GM23248 (cell line): ENCODE measurements at regions not wholly inside any gene's neighbourhood (a gene's known extent, or its start where the extent isn't known, plus 50 kb on each side); places are given as distances from the start of the nearest gene placed in this dataset.
"Not testable (repeated sequence)": the region's sequence is repeated elsewhere in the genome, so short reads cannot be mapped to it uniquely, and the experiment has no call there.

Source experiments
- DNase-seq: peaks from one replicate; pipeline ENCODE4 v3.0.0-alpha.2; 2015
- H2AFZ ChIP-seq: fragments of 200-600 bp; sonication (generic); 2 replicates; pipeline ENCODE4 v1.6.1; 2016; ENCODE audit warnings: antibody characterized with exemption
- H3F3A ChIP-seq: fragments of 200-600 bp; sonication (generic); 2 replicates; pipeline ENCODE4 v1.6.1; 2016; ENCODE audit warnings: mild to moderate bottlenecking, antibody characterized with exemption, mixed run types; ENCODE audit not compliant: insufficient read depth
- H3K27ac ChIP-seq: fragments of 200-600 bp; sonication (generic); 2 replicates; pipeline ENCODE4 v1.5.1; 2016; ENCODE audit warnings: mild to moderate bottlenecking
- H3K27me3 ChIP-seq: fragments of 200-600 bp; sonication (generic); replicated peaks from 2 replicates; pipeline ENCODE4 v1.6.1; 2016; ENCODE audit warnings: mild to moderate bottlenecking; ENCODE audit not compliant: insufficient read depth
- H3K36me3 ChIP-seq: fragments of 200-600 bp; sonication (generic); 2 replicates; pipeline ENCODE4 v1.6.1; 2016; ENCODE audit warnings: low read depth, mild to moderate bottlenecking
- H3K4me1 ChIP-seq: fragments of 200-600 bp; sonication (generic); 2 replicates; pipeline ENCODE4 v1.6.1; 2016; ENCODE audit warnings: mild to moderate bottlenecking; ENCODE audit not compliant: insufficient read depth
- H3K4me2 ChIP-seq: fragments of 200-600 bp; sonication (generic); one replicate; pipeline ENCODE4 v1.6.1; 2016; ENCODE audit warnings: mild to moderate bottlenecking; ENCODE audit not compliant: unreplicated experiment
- H3K4me3 ChIP-seq: fragments of 200-600 bp; sonication (generic); 2 replicates; pipeline ENCODE4 v1.5.1; 2016; ENCODE audit warnings: mild to moderate bottlenecking
- H3K79me2 ChIP-seq: fragments of 200-600 bp; sonication (generic); 2 replicates; pipeline ENCODE4 v1.6.1; 2016; ENCODE audit warnings: mild to moderate bottlenecking; ENCODE audit not compliant: insufficient read depth
- H3K9ac ChIP-seq: fragments of 200-600 bp; sonication (generic); 2 replicates; pipeline ENCODE4 v1.6.1; 2016; ENCODE audit warnings: mild to moderate bottlenecking
- H3K9me2 ChIP-seq: fragments of 200-600 bp; sonication (generic); 2 replicates; pipeline ENCODE4 v1.6.1; 2016; ENCODE audit warnings: mixed run types, mild to moderate bottlenecking, moderate library complexity; ENCODE audit not compliant: insufficient read depth
- H3K9me3 ChIP-seq: fragments of 200-600 bp; sonication (generic); one replicate; pipeline ENCODE4 v1.6.1; 2017; ENCODE audit warnings: low read depth
- H4K20me1 ChIP-seq: fragments of 200-600 bp; sonication (generic); 2 replicates; pipeline ENCODE4 v1.6.0; 2016; ENCODE audit not compliant: insufficient read depth
- EZH2 ChIP-seq: fragments of 200-600 bp; sonication (generic); IDR thresholded peaks from 2 replicates; pipeline ENCODE4 v1.6.1; 2018; ENCODE audit warnings: antibody characterized with exemption, mild to moderate bottlenecking; ENCODE audit not compliant: insufficient read depth, poor library complexity, severe bottlenecking
- EZH2phosphoT487 ChIP-seq: fragments of 200-600 bp; sonication (generic); IDR thresholded peaks from 2 replicates; pipeline ENCODE4 v1.6.1; 2018; ENCODE audit warnings: antibody characterized with exemption, moderate library complexity, mild to moderate bottlenecking, low read depth; ENCODE audit not compliant: insufficient read depth
- WGBS, 2 experiments: methylation state at CpG; one replicate each; pipeline ENCODE4 v1.1.6; 2015 to 2017; ENCODE audit warnings: low lambda C conversion rate in 2 of 2, low coverage in 1 of 2; ENCODE audit errors: missing lambda C conversion rate in 2 of 2; 5-methylcytosine and 5-hydroxymethylcytosine counted together
- in situ Hi-C: fragments of 300-500 bp; cut with MboI; formaldehyde crosslinking; loops from 2 replicates; pipeline ENCODE4 v1.15.0; 2020

- H3K9me3 ChIP-seq = no peaks in the 10 kb centered on the region
- H3K9me2 ChIP-seq = no peaks in the 10 kb centered on the region
- H4K20me1 ChIP-seq = no peaks in the 10 kb centered on the region
- no peak overlapping the region for H3K4me2 ChIP-seq
- no peaks in the 10 kb centered on the region for H3K4me1 ChIP-seq
- no peaks in the 10 kb centered on the region for H3K36me3 ChIP-seq
- WGBS, 2 experiments = 35 to 36% methylated on average over 8 of the region's 8 CpGs
- TF ChIP-seq EZH2 (no peak), EZH2phosphoT487 (no peak)
- H3K4me3 ChIP-seq = no peak overlapping the region
- in situ Hi-C loops = no loop called here
- H2AFZ ChIP-seq = no peak overlapping the region
- H3K27ac ChIP-seq = no peak overlapping the region
- no peaks in the 10 kb centered on the region; the same call in 1 of the 2 replicates for H3K27me3 ChIP-seq
- no peaks in the 10 kb centered on the region for H3F3A ChIP-seq
- no peaks in the 10 kb centered on the region for H3K79me2 ChIP-seq
- H3K9ac ChIP-seq = no peak overlapping the region
- DNase-seq = no peak
Observed at GRCh38 chr7:98764946-98765345, 104.9 kb downstream of the TMEM130 start.

- H3K36me3 ChIP-seq, H3K27ac ChIP-seq, H3K9me3 ChIP-seq, H3K4me1 ChIP-seq, H2AFZ ChIP-seq, H3K79me2 ChIP-seq, H3K9ac ChIP-seq, H3K27me3 ChIP-seq, H3K4me2 ChIP-seq, H3K4me3 ChIP-seq, in situ Hi-C loops, DNase-seq, H3F3A ChIP-seq, H4K20me1 ChIP-seq, H3K9me2 ChIP-seq: not testable (repeated sequence)
- 20 to 26% methylated on average over 5 of the region's 5 CpGs for WGBS, 2 experiments
Observed at GRCh38 chr7:98770085-98770484, 99.7 kb downstream of the TMEM130 start.

GRCh38 chr7:98771519-98771918 lies 98.3 kb downstream of the TMEM130 start:
- no peak overlapping the region for H2AFZ ChIP-seq
- TF ChIP-seq EZH2 = no peak
- TF ChIP-seq EZH2phosphoT487 = no peak
- in situ Hi-C loops = no loop called here
- no peaks in the 10 kb centered on the region for H3K36me3 ChIP-seq
- H3K9me2 ChIP-seq = no peaks in the 10 kb centered on the region
- DNase-seq = peak; percentile 79
- H3K9ac ChIP-seq = no peak overlapping the region
- no peaks in the 10 kb centered on the region for H3K79me2 ChIP-seq
- no peaks in the 10 kb centered on the region for H3F3A ChIP-seq
- no peaks in the 10 kb centered on the region for H4K20me1 ChIP-seq
- no peaks in the 10 kb centered on the region for H3K9me3 ChIP-seq
- H3K4me1 ChIP-seq = no peaks in the 10 kb centered on the region
- H3K4me2 ChIP-seq = no peak overlapping the region
- peaks cover 4% of the 10 kb centered on the region; the same call in 1 of the 2 replicates for H3K27me3 ChIP-seq
- WGBS, 2 experiments = 2% methylated on average over 6 of the region's 6 CpGs
- no peak overlapping the region for H3K27ac ChIP-seq
- no peak overlapping the region for H3K4me3 ChIP-seq

GRCh38 chr7:98771941-98772603 lies 97.7 kb downstream of the TMEM130 start:
- peaks cover 4% of the 10 kb centered on the region; the same call in 1 of the 2 replicates for H3K27me3 ChIP-seq
- H3K9me2 ChIP-seq = no peaks in the 10 kb centered on the region
- H3K4me1 ChIP-seq = no peaks in the 10 kb centered on the region
- DNase-seq = no peak
- no peak overlapping the region for H3K4me3 ChIP-seq
- H3K27ac ChIP-seq = no peak overlapping the region
- H3K79me2 ChIP-seq = no peaks in the 10 kb centered on the region
- H4K20me1 ChIP-seq = no peaks in the 10 kb centered on the region
- no peak overlapping the region for H3K9ac ChIP-seq
- WGBS, 2 experiments = 31 to 34% methylated on average over 22 of the region's 22 CpGs
- TF ChIP-seq EZH2phosphoT487 = no peak
- no peak for TF ChIP-seq EZH2
- H3K36me3 ChIP-seq = no peaks in the 10 kb centered on the region
- in situ Hi-C loops = no loop called here
- no peak overlapping the region for H3K4me2 ChIP-seq
- H3K9me3 ChIP-seq = no peaks in the 10 kb centered on the region
- H2AFZ ChIP-seq = no peak overlapping the region
- H3F3A ChIP-seq = no peaks in the 10 kb centered on the region

GRCh38 chr7:98774884-98775283 lies 94.9 kb downstream of the TMEM130 start:
- Histone ChIP-seq H3K9me3 (no peaks in the 10 kb centered on the region), H3K36me3 (no peaks in the 10 kb centered on the region), H3K79me2 (no peaks in the 10 kb centered on the region), H3K27ac (no peak overlapping the region), H3K9ac (no peak overlapping the region), H3K9me2 (no peaks in the 10 kb centered on the region), H3F3A (no peaks in the 10 kb centered on the region), H4K20me1 (no peaks in the 10 kb centered on the region), H3K4me3 (no peak overlapping the region), H2AFZ (no peak overlapping the region), H3K4me1 (no peaks in the 10 kb centered on the region), H3K4me2 (no peak overlapping the region), H3K27me3 (peaks cover 4% of the 10 kb centered on the region; the same call in 1 of the 2 replicates)
- DNase-seq = no peak
- WGBS, 2 experiments = 0 to 2% methylated on average over 4 of the region's 4 CpGs
- in situ Hi-C loops = no loop called here
- TF ChIP-seq EZH2phosphoT487 = no peak
- TF ChIP-seq EZH2 = no peak
